Neural crest cell (in vitro differentiated cells): ENCODE measurements at regions not wholly inside any gene's neighbourhood (a gene's known extent, or its start where the extent isn't known, plus 50 kb on each side); places are given as distances from the start of the nearest gene placed in this dataset.

Experiments
- DNase-seq: peaks from one replicate; pipeline ENCODE4 v3.0.0; 2021; ENCODE audit warnings: low read depth, mixed read lengths, low spot score
- H3K27ac Mint-ChIP-seq: one replicate; pipeline ENCODE4 v1.8.0; 2021; ENCODE audit warnings: mild to moderate bottlenecking, mixed read lengths; ENCODE audit not compliant: unreplicated experiment
- H3K27me3 Mint-ChIP-seq: 2 replicates; pipeline ENCODE4 v1.8.0; 2021; ENCODE audit warnings: low read depth, mild to moderate bottlenecking, mixed read lengths
- H3K36me3 Mint-ChIP-seq: 2 replicates; pipeline ENCODE4 v1.8.0; 2021; ENCODE audit warnings: low read depth, mild to moderate bottlenecking, mixed read lengths
- H3K4me1 Mint-ChIP-seq: 2 replicates; pipeline ENCODE4 v1.8.0; 2021; ENCODE audit warnings: mixed read lengths
- H3K4me3 Mint-ChIP-seq: one replicate; pipeline ENCODE4 v1.8.0; 2021; ENCODE audit warnings: mild to moderate bottlenecking, mixed read lengths
- H3K9me3 Mint-ChIP-seq: 2 replicates; pipeline ENCODE4 v1.8.0; 2021; ENCODE audit warnings: mixed read lengths
- TF ChIP-seq, protein P1 (sequence below): fragments of 200-600 bp; sonication (generic); conservative IDR thresholded peaks from 2 replicates; pipeline ENCODE4 v1.5.0; 2021; ENCODE audit warnings: antibody characterized with exemption, mild to moderate bottlenecking

- DNase-seq: no peak
- no peaks in the 10 kb centered on the region for H3K4me1 Mint-ChIP-seq
- H3K27me3 Mint-ChIP-seq: no peaks in the 10 kb centered on the region
- no peaks in the 10 kb centered on the region for H3K9me3 Mint-ChIP-seq
- no peak overlapping the region for H3K4me3 Mint-ChIP-seq
- TF ChIP-seq, protein P1, sequence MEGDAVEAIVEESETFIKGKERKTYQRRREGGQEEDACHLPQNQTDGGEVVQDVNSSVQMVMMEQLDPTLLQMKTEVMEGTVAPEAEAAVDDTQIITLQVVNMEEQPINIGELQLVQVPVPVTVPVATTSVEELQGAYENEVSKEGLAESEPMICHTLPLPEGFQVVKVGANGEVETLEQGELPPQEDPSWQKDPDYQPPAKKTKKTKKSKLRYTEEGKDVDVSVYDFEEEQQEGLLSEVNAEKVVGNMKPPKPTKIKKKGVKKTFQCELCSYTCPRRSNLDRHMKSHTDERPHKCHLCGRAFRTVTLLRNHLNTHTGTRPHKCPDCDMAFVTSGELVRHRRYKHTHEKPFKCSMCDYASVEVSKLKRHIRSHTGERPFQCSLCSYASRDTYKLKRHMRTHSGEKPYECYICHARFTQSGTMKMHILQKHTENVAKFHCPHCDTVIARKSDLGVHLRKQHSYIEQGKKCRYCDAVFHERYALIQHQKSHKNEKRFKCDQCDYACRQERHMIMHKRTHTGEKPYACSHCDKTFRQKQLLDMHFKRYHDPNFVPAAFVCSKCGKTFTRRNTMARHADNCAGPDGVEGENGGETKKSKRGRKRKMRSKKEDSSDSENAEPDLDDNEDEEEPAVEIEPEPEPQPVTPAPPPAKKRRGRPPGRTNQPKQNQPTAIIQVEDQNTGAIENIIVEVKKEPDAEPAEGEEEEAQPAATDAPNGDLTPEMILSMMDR: no peak
- no peak overlapping the region for H3K27ac Mint-ChIP-seq
- no peaks in the 10 kb centered on the region for H3K36me3 Mint-ChIP-seq
Observed at GRCh38 chr3:124496061-124496460, 234.2 kb upstream of the UMPS start.

- no peak overlapping the region for H3K4me3 Mint-ChIP-seq
- TF ChIP-seq, protein P1: no peak
- no peaks in the 10 kb centered on the region for H3K4me1 Mint-ChIP-seq
- no peaks in the 10 kb centered on the region for H3K36me3 Mint-ChIP-seq
- no peak overlapping the region for H3K27ac Mint-ChIP-seq
- no peaks in the 10 kb centered on the region for H3K27me3 Mint-ChIP-seq
- no peaks in the 10 kb centered on the region for H3K9me3 Mint-ChIP-seq
- DNase-seq: no peak
Observed at GRCh38 chr3:124497487-124497886, 232.8 kb upstream of the UMPS start.

DNA sequence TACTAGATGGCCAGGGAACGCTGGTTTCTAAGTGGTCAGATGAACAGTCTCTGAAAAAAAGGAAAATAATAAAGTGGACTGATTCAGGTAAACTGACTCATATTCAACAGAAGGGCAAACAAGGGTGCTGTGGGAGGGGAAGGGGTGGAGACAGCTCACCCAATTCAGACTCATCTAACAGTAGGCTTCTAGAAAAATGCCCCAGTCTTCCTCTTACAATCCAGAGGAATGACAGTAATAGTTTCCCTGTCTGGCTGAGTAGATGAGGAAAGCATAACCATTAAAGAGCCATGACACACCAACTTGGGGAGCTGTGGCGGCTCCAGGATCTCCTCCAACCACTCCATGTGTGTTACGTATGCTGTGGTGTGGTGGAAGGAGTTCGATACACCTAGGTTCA lies 231.4 kb upstream of the UMPS start:
- Mint-ChIP-seq H3K27ac (no peak overlapping the region), H3K4me3 (no peak overlapping the region), H3K4me1 (no peaks in the 10 kb centered on the region), H3K9me3 (no peaks in the 10 kb centered on the region), H3K27me3 (no peaks in the 10 kb centered on the region), H3K36me3 (no peaks in the 10 kb centered on the region)
- TF ChIP-seq, protein P1: no peak
- no peak for DNase-seq

DNA sequence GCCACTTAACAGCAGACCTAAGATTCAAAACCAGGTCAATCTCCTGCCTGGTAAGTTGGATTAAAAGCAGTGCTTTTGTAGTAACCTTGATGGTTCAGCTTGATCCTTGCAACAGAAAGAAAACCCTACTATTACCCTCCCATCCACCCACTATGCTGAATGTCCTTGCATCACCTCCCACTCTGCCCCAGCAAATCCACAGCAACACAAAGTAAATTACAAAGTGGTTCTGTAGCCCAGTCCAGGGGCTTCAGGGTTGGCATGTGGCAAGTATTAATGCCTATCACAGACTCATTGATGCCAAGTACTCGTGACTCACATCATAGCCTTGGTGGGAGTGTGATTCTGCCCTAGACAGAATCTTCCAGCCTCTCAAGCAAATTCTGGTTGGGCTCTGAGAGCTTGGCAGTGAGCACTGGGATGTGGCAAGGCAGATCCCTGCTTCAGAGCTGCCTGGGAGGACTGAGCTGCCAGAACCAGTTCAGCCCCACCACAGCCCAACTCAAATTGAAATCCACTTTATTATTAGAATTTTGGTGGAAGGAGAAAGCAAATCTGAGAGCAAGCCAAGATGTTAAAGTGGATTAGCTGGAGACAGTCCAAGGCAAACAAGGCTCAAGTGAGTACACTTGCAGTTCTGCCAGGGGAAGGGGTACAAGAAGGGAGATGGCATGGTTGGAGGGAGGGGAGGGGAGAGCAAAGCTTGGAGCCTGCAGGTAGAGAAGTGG lies 225.8 kb upstream of the UMPS start:
- TF ChIP-seq, protein P1: no peak
- no peaks in the 10 kb centered on the region for H3K9me3 Mint-ChIP-seq
- H3K4me3 Mint-ChIP-seq: no peak overlapping the region
- H3K4me1 Mint-ChIP-seq: no peaks in the 10 kb centered on the region
- no peak for DNase-seq
- no peaks in the 10 kb centered on the region for H3K36me3 Mint-ChIP-seq
- H3K27me3 Mint-ChIP-seq: no peaks in the 10 kb centered on the region
- H3K27ac Mint-ChIP-seq: no peak overlapping the region

GRCh38 chr3:124509884-124510283 lies 220.4 kb upstream of the UMPS start:
- no peaks in the 10 kb centered on the region for H3K27me3 Mint-ChIP-seq
- H3K4me3 Mint-ChIP-seq: no peak overlapping the region
- no peaks in the 10 kb centered on the region for H3K36me3 Mint-ChIP-seq
- TF ChIP-seq, protein P1: no peak
- H3K27ac Mint-ChIP-seq: no peak overlapping the region
- H3K4me1 Mint-ChIP-seq: no peaks in the 10 kb centered on the region
- DNase-seq: no peak
- H3K9me3 Mint-ChIP-seq: no peaks in the 10 kb centered on the region
